GM23338 (cell line): ENCODE measurements at regions not wholly inside any gene's neighbourhood (a gene's known extent, or its start where the extent isn't known, plus 50 kb on each side); places are given as distances from the start of the nearest gene placed in this dataset.
A peak's percentile ranks its signal among the peaks of the same experiment; 100 is the strongest.

Experiments
- ATAC-seq: fragments of 200-7000 bp; cut with Tn5 transposase; 3 replicates; pipeline ENCODE4 v1.9.1; 2020
- DNase-seq: peaks from one replicate; pipeline ENCODE4 v3.0.0-alpha.2; 2015; ENCODE audit warnings: low spot score
- H2AFZ ChIP-seq: fragments of 200-600 bp; sonication (generic); 2 replicates; pipeline ENCODE4 v1.8.0; 2016; ENCODE audit warnings: antibody characterized with exemption, mild to moderate bottlenecking, moderate library complexity
- H3F3A ChIP-seq: fragments of 200-600 bp; sonication (generic); replicated peaks from 2 replicates; pipeline ENCODE4 v1.8.0; 2017; ENCODE audit warnings: antibody characterized with exemption, mixed run types, low read depth
- H3K27ac ChIP-seq: fragments of 200-600 bp; sonication (generic); 2 replicates; pipeline ENCODE4 v1.6.1; 2016; ENCODE audit warnings: low read depth
- H3K27me3 ChIP-seq: fragments of 200-600 bp; sonication (generic); 2 replicates; pipeline ENCODE4 v1.8.0; 2016; ENCODE audit warnings: mild to moderate bottlenecking, mixed run types, moderate library complexity; ENCODE audit not compliant: insufficient read depth
- H3K36me3 ChIP-seq: fragments of 200-600 bp; sonication (generic); 2 replicates; pipeline ENCODE4 v1.8.0; 2016; ENCODE audit warnings: mild to moderate bottlenecking; ENCODE audit not compliant: insufficient read depth
- H3K4me1 ChIP-seq: fragments of 200-600 bp; sonication (generic); 2 replicates; pipeline ENCODE4 v1.8.0; 2016; ENCODE audit warnings: mild to moderate bottlenecking, moderate library complexity; ENCODE audit not compliant: insufficient read depth
- H3K4me2 ChIP-seq: fragments of 200-600 bp; sonication (generic); 2 replicates; pipeline ENCODE4 v1.7.1; 2017; ENCODE audit warnings: mixed run types
- H3K4me3 ChIP-seq: fragments of 200-600 bp; sonication (generic); 2 replicates; pipeline ENCODE4 v1.6.1; 2016; ENCODE audit warnings: mixed run types
- H3K79me2 ChIP-seq: fragments of 200-600 bp; sonication (generic); replicated peaks from 2 replicates; pipeline ENCODE4 v1.8.0; 2017; ENCODE audit warnings: mild to moderate bottlenecking; ENCODE audit not compliant: insufficient read depth
- H3K9me2 ChIP-seq: fragments of 200-600 bp; sonication (generic); 2 replicates; pipeline ENCODE4 v1.8.0; 2017; ENCODE audit not compliant: insufficient read depth
- H4K20me1 ChIP-seq: fragments of 200-600 bp; sonication (generic); replicated peaks from 2 replicates; pipeline ENCODE4 v1.8.0; 2017; ENCODE audit warnings: mild to moderate bottlenecking; ENCODE audit not compliant: insufficient read depth
- H3K27ac Mint-ChIP-seq: 2 replicates; pipeline ENCODE4 v1.8.0; 2020; ENCODE audit warnings: inconsistent platforms, mild to moderate bottlenecking, moderate library complexity, mixed read lengths
- H3K27me3 Mint-ChIP-seq: 3 replicates; pipeline ENCODE4 v1.8.0; 2022; ENCODE audit warnings: low read depth, mild to moderate bottlenecking, moderate library complexity, mixed read lengths, inconsistent platforms; ENCODE audit not compliant: insufficient read depth, poor library complexity
- H3K36me3 Mint-ChIP-seq: 3 replicates; pipeline ENCODE4 v1.8.0; 2021; ENCODE audit warnings: low read depth, mild to moderate bottlenecking, inconsistent platforms, moderate library complexity, mixed read lengths
- H3K4me1 Mint-ChIP-seq: 3 replicates; pipeline ENCODE4 v1.8.0; 2020; ENCODE audit warnings: mild to moderate bottlenecking, inconsistent platforms, mixed read lengths
- H3K4me3 Mint-ChIP-seq: 3 replicates; pipeline ENCODE4 v1.8.0; 2021; ENCODE audit warnings: moderate library complexity, mild to moderate bottlenecking, inconsistent platforms, mixed read lengths
- H3K9me3 Mint-ChIP-seq: 3 replicates; pipeline ENCODE4 v1.8.0; 2020; ENCODE audit warnings: moderate library complexity, mild to moderate bottlenecking, inconsistent platforms, mixed read lengths
- CREB1 ChIP-seq: fragments of 250-450 bp; sonication (Bioruptor Pico); IDR thresholded peaks from 2 replicates; pipeline ENCODE4 v1.5.0; 2020; ENCODE audit warnings: low read depth, mild to moderate bottlenecking, moderate library complexity
- ETS1 ChIP-seq: IDR thresholded peaks from 2 replicates; pipeline ENCODE4 v1.6.1; 2016; ENCODE audit warnings: antibody characterized with exemption
- EZH2 ChIP-seq: fragments of 200-600 bp; sonication (generic); IDR thresholded peaks from one replicate; pipeline ENCODE4 v1.8.0; 2017; ENCODE audit warnings: antibody characterized with exemption, mild to moderate bottlenecking, low read depth; ENCODE audit not compliant: unreplicated experiment
- EZH2phosphoT487 ChIP-seq: fragments of 200-600 bp; sonication (generic); IDR thresholded peaks from one replicate; pipeline ENCODE4 v1.8.1; 2018; ENCODE audit warnings: antibody characterized with exemption; ENCODE audit not compliant: unreplicated experiment
- JUNB ChIP-seq: IDR thresholded peaks from one replicate; pipeline ENCODE4 v1.6.1; 2016; ENCODE audit warnings: antibody characterized with exemption; ENCODE audit not compliant: unreplicated experiment
- POLR2AphosphoS5 ChIP-seq: IDR thresholded peaks from 2 replicates; pipeline ENCODE4 v1.6.1; 2016; ENCODE audit warnings: antibody characterized with exemption, low read depth
- STAT1 ChIP-seq: IDR thresholded peaks from one replicate; pipeline ENCODE4 v1.6.1; 2016; ENCODE audit warnings: antibody characterized with exemption; ENCODE audit not compliant: unreplicated experiment
- ZNF331 ChIP-seq: fragments of 250-450 bp; sonication (Bioruptor Pico); IDR thresholded peaks from 2 replicates; pipeline ENCODE4 v1.5.0; 2020; ENCODE audit warnings: low read depth, mild to moderate bottlenecking, moderate library complexity
- TF ChIP-seq, protein P1 (sequence below): fragments of 250-450 bp; sonication (Bioruptor Pico); IDR thresholded peaks from 2 replicates; pipeline ENCODE4 v1.5.0; 2020; ENCODE audit warnings: mild to moderate bottlenecking, moderate library complexity
- TF ChIP-seq, protein P2 (sequence below), 2 experiments: fragments of 200-600 bp in 1 of 2; sonication (generic) in 1 of 2; conservative IDR thresholded peaks; 2 replicates each; pipeline versions ENCODE4 v1.5.1 to v1.6.1; 2016 to 2017; ENCODE audit warnings: antibody characterized with exemption in 2 of 2, low read depth in 2 of 2, mild to moderate bottlenecking in 2 of 2, moderate library complexity in 1 of 2

DNA sequence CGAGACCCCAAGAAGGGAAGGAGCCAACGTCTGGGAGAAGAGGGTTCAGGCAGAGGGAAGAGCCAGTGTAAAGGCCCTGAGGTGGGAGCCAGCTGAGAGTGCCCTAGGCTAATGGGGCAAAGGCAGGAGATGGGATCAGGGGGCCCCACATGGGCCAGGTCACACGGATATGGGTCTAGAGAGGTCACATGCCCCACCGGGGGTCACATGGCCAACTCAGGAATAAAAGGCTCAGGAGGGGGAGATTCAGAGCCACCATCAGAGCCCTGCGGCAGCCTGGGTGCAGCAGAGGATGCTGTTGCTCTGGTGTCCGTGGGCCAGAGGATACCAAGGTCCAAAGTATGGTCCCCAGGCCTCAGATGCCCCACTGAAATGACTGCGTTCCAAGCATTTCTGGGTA lies 55.3 kb upstream of the SLC6A6 start (continued):
- TF ChIP-seq, protein P1, sequence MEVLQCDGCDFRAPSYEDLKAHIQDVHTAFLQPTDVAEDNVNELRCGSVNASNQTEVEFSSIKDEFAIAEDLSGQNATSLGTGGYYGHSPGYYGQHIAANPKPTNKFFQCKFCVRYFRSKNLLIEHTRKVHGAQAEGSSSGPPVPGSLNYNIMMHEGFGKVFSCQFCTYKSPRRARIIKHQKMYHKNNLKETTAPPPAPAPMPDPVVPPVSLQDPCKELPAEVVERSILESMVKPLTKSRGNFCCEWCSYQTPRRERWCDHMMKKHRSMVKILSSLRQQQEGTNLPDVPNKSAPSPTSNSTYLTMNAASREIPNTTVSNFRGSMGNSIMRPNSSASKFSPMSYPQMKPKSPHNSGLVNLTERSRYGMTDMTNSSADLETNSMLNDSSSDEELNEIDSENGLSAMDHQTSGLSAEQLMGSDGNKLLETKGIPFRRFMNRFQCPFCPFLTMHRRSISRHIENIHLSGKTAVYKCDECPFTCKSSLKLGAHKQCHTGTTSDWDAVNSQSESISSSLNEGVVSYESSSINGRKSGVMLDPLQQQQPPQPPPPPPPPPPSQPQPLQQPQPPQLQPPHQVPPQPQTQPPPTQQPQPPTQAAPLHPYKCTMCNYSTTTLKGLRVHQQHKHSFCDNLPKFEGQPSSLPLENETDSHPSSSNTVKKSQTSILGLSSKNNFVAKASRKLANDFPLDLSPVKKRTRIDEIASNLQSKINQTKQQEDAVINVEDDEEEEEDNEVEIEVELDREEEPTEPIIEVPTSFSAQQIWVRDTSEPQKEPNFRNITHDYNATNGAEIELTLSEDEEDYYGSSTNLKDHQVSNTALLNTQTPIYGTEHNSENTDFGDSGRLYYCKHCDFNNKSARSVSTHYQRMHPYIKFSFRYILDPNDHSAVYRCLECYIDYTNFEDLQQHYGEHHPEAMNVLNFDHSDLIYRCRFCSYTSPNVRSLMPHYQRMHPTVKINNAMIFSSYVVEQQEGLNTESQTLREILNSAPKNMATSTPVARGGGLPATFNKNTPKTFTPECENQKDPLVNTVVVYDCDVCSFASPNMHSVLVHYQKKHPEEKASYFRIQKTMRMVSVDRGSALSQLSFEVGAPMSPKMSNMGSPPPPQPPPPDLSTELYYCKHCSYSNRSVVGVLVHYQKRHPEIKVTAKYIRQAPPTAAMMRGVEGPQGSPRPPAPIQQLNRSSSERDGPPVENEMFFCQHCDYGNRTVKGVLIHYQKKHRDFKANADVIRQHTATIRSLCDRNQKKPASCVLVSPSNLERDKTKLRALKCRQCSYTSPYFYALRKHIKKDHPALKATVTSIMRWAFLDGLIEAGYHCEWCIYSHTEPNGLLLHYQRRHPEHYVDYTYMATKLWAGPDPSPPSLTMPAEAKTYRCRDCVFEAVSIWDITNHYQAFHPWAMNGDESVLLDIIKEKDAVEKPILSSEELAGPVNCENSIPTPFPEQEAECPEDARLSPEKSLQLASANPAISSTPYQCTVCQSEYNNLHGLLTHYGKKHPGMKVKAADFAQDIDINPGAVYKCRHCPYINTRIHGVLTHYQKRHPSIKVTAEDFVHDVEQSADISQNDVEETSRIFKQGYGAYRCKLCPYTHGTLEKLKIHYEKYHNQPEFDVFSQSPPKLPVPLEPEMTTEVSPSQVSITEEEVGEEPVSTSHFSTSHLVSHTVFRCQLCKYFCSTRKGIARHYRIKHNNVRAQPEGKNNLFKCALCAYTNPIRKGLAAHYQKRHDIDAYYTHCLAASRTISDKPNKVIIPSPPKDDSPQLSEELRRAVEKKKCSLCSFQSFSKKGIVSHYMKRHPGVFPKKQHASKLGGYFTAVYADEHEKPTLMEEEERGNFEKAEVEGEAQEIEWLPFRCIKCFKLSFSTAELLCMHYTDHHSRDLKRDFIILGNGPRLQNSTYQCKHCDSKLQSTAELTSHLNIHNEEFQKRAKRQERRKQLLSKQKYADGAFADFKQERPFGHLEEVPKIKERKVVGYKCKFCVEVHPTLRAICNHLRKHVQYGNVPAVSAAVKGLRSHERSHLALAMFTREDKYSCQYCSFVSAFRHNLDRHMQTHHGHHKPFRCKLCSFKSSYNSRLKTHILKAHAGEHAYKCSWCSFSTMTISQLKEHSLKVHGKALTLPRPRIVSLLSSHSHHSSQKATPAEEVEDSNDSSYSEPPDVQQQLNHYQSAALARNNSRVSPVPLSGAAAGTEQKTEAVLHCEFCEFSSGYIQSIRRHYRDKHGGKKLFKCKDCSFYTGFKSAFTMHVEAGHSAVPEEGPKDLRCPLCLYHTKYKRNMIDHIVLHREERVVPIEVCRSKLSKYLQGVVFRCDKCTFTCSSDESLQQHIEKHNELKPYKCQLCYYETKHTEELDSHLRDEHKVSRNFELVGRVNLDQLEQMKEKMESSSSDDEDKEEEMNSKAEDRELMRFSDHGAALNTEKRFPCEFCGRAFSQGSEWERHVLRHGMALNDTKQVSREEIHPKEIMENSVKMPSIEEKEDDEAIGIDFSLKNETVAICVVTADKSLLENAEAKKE (CRISPR knock-in tag) = no peak
- TF ChIP-seq EZH2phosphoT487 (no peak), CREB1 (CRISPR knock-in tag) (no peak), JUNB (no peak), EZH2 (no peak), STAT1 (no peak)
- TF ChIP-seq, protein P2, sequence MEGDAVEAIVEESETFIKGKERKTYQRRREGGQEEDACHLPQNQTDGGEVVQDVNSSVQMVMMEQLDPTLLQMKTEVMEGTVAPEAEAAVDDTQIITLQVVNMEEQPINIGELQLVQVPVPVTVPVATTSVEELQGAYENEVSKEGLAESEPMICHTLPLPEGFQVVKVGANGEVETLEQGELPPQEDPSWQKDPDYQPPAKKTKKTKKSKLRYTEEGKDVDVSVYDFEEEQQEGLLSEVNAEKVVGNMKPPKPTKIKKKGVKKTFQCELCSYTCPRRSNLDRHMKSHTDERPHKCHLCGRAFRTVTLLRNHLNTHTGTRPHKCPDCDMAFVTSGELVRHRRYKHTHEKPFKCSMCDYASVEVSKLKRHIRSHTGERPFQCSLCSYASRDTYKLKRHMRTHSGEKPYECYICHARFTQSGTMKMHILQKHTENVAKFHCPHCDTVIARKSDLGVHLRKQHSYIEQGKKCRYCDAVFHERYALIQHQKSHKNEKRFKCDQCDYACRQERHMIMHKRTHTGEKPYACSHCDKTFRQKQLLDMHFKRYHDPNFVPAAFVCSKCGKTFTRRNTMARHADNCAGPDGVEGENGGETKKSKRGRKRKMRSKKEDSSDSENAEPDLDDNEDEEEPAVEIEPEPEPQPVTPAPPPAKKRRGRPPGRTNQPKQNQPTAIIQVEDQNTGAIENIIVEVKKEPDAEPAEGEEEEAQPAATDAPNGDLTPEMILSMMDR (conservative IDR thresholded peaks at IDR 0.05; ENCODE audit: low read depth in 2 of 2) = no peak

GRCh38 chr3:14351617-14352001 lies 50.8 kb upstream of the SLC6A6 start:
- H3K9me2 ChIP-seq = no peaks in the 10 kb centered on the region
- no peaks in the 10 kb centered on the region for H3K79me2 ChIP-seq
- no peaks in the 10 kb centered on the region for H3F3A ChIP-seq
- no peak overlapping the region for H3K4me3 Mint-ChIP-seq
- no peaks in the 10 kb centered on the region for H3K9me3 Mint-ChIP-seq
- DNase-seq (no peak), ATAC-seq (no peak)
- no peak overlapping the region for H3K4me2 ChIP-seq
- H3K27me3 Mint-ChIP-seq = peaks cover 13% of the 10 kb centered on the region
- H4K20me1 ChIP-seq = no peaks in the 10 kb centered on the region
- peaks cover 20% of the 10 kb centered on the region for H3K4me1 Mint-ChIP-seq
- H3K36me3 Mint-ChIP-seq = no peaks in the 10 kb centered on the region
- no peak overlapping the region for H3K4me3 ChIP-seq
- H3K27ac ChIP-seq = no peak overlapping the region
- no peak overlapping the region for H3K27ac Mint-ChIP-seq
- H3K27me3 ChIP-seq = no peaks in the 10 kb centered on the region
- peak overlapping the region; percentile 1; the same call in 1 of the 2 replicates for H2AFZ ChIP-seq
- no peaks in the 10 kb centered on the region for H3K36me3 ChIP-seq
- H3K4me1 ChIP-seq = peaks cover 8% of the 10 kb centered on the region; the same call in 1 of the 2 replicates
- no peak for TF ChIP-seq POLR2AphosphoS5
- TF ChIP-seq ZNF331 (CRISPR knock-in tag) = no peak
- TF ChIP-seq EZH2 = no peak
- no peak for TF ChIP-seq ETS1
- no peak for TF ChIP-seq CREB1 (CRISPR knock-in tag)
